ENCODE measurements at regions not wholly inside any gene's neighbourhood (a gene's known extent, or its start where the extent isn't known, plus 50 kb on each side); places are given as distances from the start of the nearest gene placed in this dataset.

- Mint-ChIP-seq H3K36me3 (ENCODE audit: low read depth, unreplicated experiment) (peaks cover 3% of the 10 kb centered on the region), H3K27me3 (ENCODE audit: low read depth, unreplicated experiment) (peaks cover 3% of the 10 kb centered on the region), H3K4me3 (ENCODE audit: unreplicated experiment) (no peak overlapping the region), H3K4me1 (ENCODE audit: low read depth, unreplicated experiment) (no peaks in the 10 kb centered on the region), H3K27ac (ENCODE audit: unreplicated experiment) (no peak overlapping the region), H3K9me3 (ENCODE audit: unreplicated experiment) (peaks cover 5% of the 10 kb centered on the region)
- Histone ChIP-seq H3K4me1 (ENCODE audit: insufficient read depth, low read length) (no peaks in the 10 kb centered on the region), H4K20me1 (ENCODE audit: insufficient read depth, low read length) (no peaks in the 10 kb centered on the region), H3K79me2 (ENCODE audit: insufficient read depth, low read length) (no peaks in the 10 kb centered on the region), H3K4me3 (ENCODE audit: insufficient read depth, low read depth, low read length) (no peak overlapping the region), H3K27ac (ENCODE audit: low read depth, low read length) (no peak overlapping the region), H3K36me3 (ENCODE audit: insufficient read depth, low read length) (no peaks in the 10 kb centered on the region), H3K4me2 (ENCODE audit: low read length) (no peak overlapping the region), H2AFZ (ENCODE audit: low read depth, low read length) (no peak overlapping the region), H3K9ac (ENCODE audit: low read length) (no peak overlapping the region), H3K27me3 (ENCODE audit: insufficient read depth, low read length) (no peaks in the 10 kb centered on the region), H3K9me3 (ENCODE audit: insufficient read depth, low read depth, low read length) (peaks cover 2% of the 10 kb centered on the region)
- DNase-seq (ENCODE audit: low read depth): no peak
- no peak for FAIRE-seq
- TF ChIP-seq CTCF (IDR thresholded peaks at IDR 0.05; ENCODE audit: insufficient read depth, low read depth, low read length) (no peak), EZH2 (IDR thresholded peaks at IDR 0.05; ENCODE audit: insufficient read depth, low read length) (no peak)
Observed at GRCh38 chr9:84419031-84419602, 78.6 kb upstream of the SLC28A3 start.

DNA sequence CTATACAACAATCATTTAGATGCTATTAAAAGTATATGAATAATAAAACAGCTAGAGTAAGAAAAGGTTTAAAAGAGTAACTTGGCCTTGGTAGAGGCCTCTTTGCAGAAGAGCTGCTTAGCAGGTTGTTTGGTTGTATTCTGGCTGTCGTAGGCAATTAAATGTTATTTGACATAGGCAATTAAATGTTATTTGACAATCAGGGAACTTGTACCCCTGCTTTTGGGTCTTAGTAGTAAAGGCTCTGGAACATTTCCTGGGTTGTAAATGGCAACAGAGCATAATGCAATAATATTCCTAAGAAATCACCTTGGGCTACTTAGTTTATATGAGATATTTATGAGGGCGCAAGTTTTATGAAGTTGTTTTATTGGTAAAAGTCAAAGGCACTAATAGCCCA is 84.4 kb upstream of the SLC28A3 start:
- FAIRE-seq (no peak), DNase-seq (ENCODE audit: low read depth) (no peak)
- Mint-ChIP-seq H3K4me1 (ENCODE audit: low read depth, unreplicated experiment) (no peaks in the 10 kb centered on the region), H3K36me3 (ENCODE audit: low read depth, unreplicated experiment) (peaks cover 3% of the 10 kb centered on the region), H3K4me3 (ENCODE audit: unreplicated experiment) (no peak overlapping the region), H3K9me3 (ENCODE audit: unreplicated experiment) (peaks cover 5% of the 10 kb centered on the region), H3K27me3 (ENCODE audit: low read depth, unreplicated experiment) (peaks cover 6% of the 10 kb centered on the region), H3K27ac (ENCODE audit: unreplicated experiment) (no peak overlapping the region)
- Histone ChIP-seq H3K4me3 (ENCODE audit: insufficient read depth, low read depth, low read length) (no peak overlapping the region), H3K9me3 (ENCODE audit: insufficient read depth, low read depth, low read length) (peaks cover 2% of the 10 kb centered on the region), H3K27ac (ENCODE audit: low read depth, low read length) (no peak overlapping the region), H4K20me1 (ENCODE audit: insufficient read depth, low read length) (no peaks in the 10 kb centered on the region), H3K27me3 (ENCODE audit: insufficient read depth, low read length) (no peaks in the 10 kb centered on the region), H3K4me1 (ENCODE audit: insufficient read depth, low read length) (no peaks in the 10 kb centered on the region), H3K4me2 (ENCODE audit: low read length) (no peak overlapping the region), H3K79me2 (ENCODE audit: insufficient read depth, low read length) (no peaks in the 10 kb centered on the region), H3K9ac (ENCODE audit: low read length) (no peak overlapping the region), H3K36me3 (ENCODE audit: insufficient read depth, low read length) (no peaks in the 10 kb centered on the region), H2AFZ (ENCODE audit: low read depth, low read length) (no peak overlapping the region)
- no peak for TF ChIP-seq CTCF (IDR thresholded peaks at IDR 0.05; ENCODE audit: insufficient read depth, low read depth, low read length)
- TF ChIP-seq EZH2 (IDR thresholded peaks at IDR 0.05; ENCODE audit: insufficient read depth, low read length): no peak

- peaks cover 3% of the 10 kb centered on the region for H3K9me3 Mint-ChIP-seq (ENCODE audit: unreplicated experiment)
- FAIRE-seq (no peak), DNase-seq (ENCODE audit: low read depth) (no peak)
- H3K36me3 Mint-ChIP-seq (ENCODE audit: low read depth, unreplicated experiment): no peaks in the 10 kb centered on the region
- H3K4me1 Mint-ChIP-seq (ENCODE audit: low read depth, unreplicated experiment): no peaks in the 10 kb centered on the region
- no peaks in the 10 kb centered on the region for H3K27me3 ChIP-seq (ENCODE audit: insufficient read depth, low read length)
- no peak overlapping the region for H3K4me3 Mint-ChIP-seq (ENCODE audit: unreplicated experiment)
- H3K27ac ChIP-seq (ENCODE audit: low read depth, low read length): no peak overlapping the region
- peaks cover 6% of the 10 kb centered on the region for H3K27me3 Mint-ChIP-seq (ENCODE audit: low read depth, unreplicated experiment)
- H3K4me3 ChIP-seq (ENCODE audit: insufficient read depth, low read depth, low read length): no peak overlapping the region
- no peaks in the 10 kb centered on the region for H3K79me2 ChIP-seq (ENCODE audit: insufficient read depth, low read length)
- H3K4me1 ChIP-seq (ENCODE audit: insufficient read depth, low read length): no peaks in the 10 kb centered on the region
- no peaks in the 10 kb centered on the region for H3K9me3 ChIP-seq (ENCODE audit: insufficient read depth, low read depth, low read length)
- H4K20me1 ChIP-seq (ENCODE audit: insufficient read depth, low read length): no peaks in the 10 kb centered on the region
- H3K36me3 ChIP-seq (ENCODE audit: insufficient read depth, low read length): no peaks in the 10 kb centered on the region
- no peak for TF ChIP-seq EZH2 (IDR thresholded peaks at IDR 0.05; ENCODE audit: insufficient read depth, low read length)
- TF ChIP-seq CTCF (IDR thresholded peaks at IDR 0.05; ENCODE audit: insufficient read depth, low read depth, low read length): no peak
- H3K27ac Mint-ChIP-seq (ENCODE audit: unreplicated experiment): no peak overlapping the region
- H3K9ac ChIP-seq (ENCODE audit: low read length): no peak overlapping the region
- no peak overlapping the region for H3K4me2 ChIP-seq (ENCODE audit: low read length)
- H2AFZ ChIP-seq (ENCODE audit: low read depth, low read length): no peak overlapping the region
Observed at GRCh38 chr9:84432746-84433145, 92.2 kb upstream of the SLC28A3 start.
